ENCODE measurements at regions not wholly inside any gene's neighbourhood (a gene's known extent, or its start where the extent isn't known, plus 50 kb on each side); places are given as distances from the start of the nearest gene placed in this dataset.

- DNase-seq, result no peak
Observed at GRCh38 chr1:99546432-99547416, 99.2 kb upstream of the PALMD start.

GRCh38 chr1:99548943-99549605, 96.8 kb upstream of the PALMD start:
- no peak for DNase-seq

- no peak for DNase-seq
Observed at GRCh38 chr1:99550198-99550597, 95.7 kb upstream of the PALMD start.

- no peak for DNase-seq
Observed at GRCh38 chr1:99551812-99552614, 93.9 kb upstream of the PALMD start.

GRCh38 chr1:99553301-99553700, 92.6 kb upstream of the PALMD start:
- no peak for DNase-seq

- DNase-seq, result peak; percentile 4
Observed at GRCh38 chr1:99553819-99554218, 92.1 kb upstream of the PALMD start.

GRCh38 chr1:99554727-99555126, 91.2 kb upstream of the PALMD start:
- no peak for DNase-seq

GRCh38 chr1:99557546-99558202, 88.2 kb upstream of the PALMD start:
- DNase-seq, result no peak

- DNase-seq, result no peak
Observed at GRCh38 chr1:99559166-99559565, 86.7 kb upstream of the PALMD start.

GRCh38 chr1:99560207-99561040, 85.5 kb upstream of the PALMD start:
- DNase-seq, result no peak

GRCh38 chr1:99561952-99562351, 84.0 kb upstream of the PALMD start:
- no peak for DNase-seq

- no peak for DNase-seq
Observed at GRCh38 chr1:99565606-99566289, 80.2 kb upstream of the PALMD start.

GRCh38 chr1:99566290-99567021, 79.5 kb upstream of the PALMD start:
- no peak for DNase-seq

GRCh38 chr1:99570486-99571089, 75.3 kb upstream of the PALMD start:
- DNase-seq, result no peak

GRCh38 chr1:99571092-99571734, 74.7 kb upstream of the PALMD start:
- no peak for DNase-seq

- DNase-seq, result no peak
Observed at GRCh38 chr1:99573431-99574217, 72.3 kb upstream of the PALMD start.

- no peak for DNase-seq
Observed at GRCh38 chr1:99577313-99577712, 68.6 kb upstream of the PALMD start.

- DNase-seq, result no peak
Observed at GRCh38 chr1:99579691-99580172, 66.2 kb upstream of the PALMD start.
